ENCODE measurements at regions not wholly inside any gene's neighbourhood (a gene's known extent, or its start where the extent isn't known, plus 50 kb on each side); places are given as distances from the start of the nearest gene placed in this dataset.

DNA sequence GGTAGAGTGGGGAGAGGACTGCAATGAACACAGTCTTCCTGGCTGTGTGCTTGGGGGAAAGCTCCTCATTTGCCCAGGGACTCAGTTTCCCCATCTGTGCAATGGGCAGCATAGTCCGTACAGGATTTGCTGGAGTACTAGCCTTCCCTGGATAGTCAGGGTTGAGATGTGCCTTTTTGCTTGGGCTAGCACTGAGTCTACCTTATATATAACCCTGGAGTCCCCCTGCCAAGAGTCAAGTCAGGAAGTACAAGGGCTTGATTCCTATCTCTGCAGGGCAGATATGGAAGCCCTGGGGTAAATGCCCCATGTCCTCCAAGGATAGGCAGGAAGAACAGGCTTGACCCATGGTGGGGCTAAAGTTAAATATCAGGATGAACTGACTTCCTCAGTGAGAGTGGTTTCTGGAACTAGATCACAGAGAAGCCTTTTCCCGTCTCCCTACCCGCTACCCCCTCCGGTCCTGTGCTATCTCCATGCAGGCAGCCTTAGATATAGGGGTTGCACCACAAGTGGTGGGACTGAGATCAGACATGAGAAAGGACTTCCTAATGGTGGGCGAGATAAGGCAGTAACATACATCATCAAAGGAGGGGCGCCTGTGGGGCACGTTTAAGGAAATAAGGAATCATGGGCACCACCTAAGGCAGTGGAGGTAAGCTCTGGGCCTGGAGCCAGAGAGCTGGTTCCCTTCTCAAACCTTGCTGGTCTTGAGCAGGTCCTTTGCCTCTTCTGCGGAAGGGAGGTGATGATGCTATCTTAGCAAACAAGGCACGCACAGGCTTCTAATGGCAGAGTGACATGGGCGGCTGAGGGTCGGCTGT lies 157.9 kb downstream of the MRPL14 start:
- peaks cover 0 to 2% (median 0%) of the 10 kb centered on the region in 5 donors for H3K27me3 ChIP-seq (ENCODE audit: control insufficient read depth in 5 of 5, insufficient read depth in 4 of 5, low read length in 5 of 5)
- H3K4me3 ChIP-seq (ENCODE audit: low read depth in 1 of 5, low read length in 5 of 5) = no peak overlapping the region
- no peak overlapping the region for H3K27ac ChIP-seq (ENCODE audit: low read depth, low read length)
- no peak overlapping the region for H3K9ac ChIP-seq (ENCODE audit: low read length in 5 of 5)
- H3K9me3 ChIP-seq (ENCODE audit: control insufficient read depth in 5 of 5, low read length in 5 of 5) = peaks cover 0 to 2% (median 0%) of the 10 kb centered on the region in 5 donors
- H3K4me1 ChIP-seq (ENCODE audit: control insufficient read depth in 5 of 5, insufficient read depth in 5 of 5, low read length in 5 of 5) = peaks cover 0 to 11% (median 6%) of the 10 kb centered on the region in 5 donors
- H3K36me3 ChIP-seq (ENCODE audit: control insufficient read depth in 5 of 5, insufficient read depth in 5 of 5, low read length in 5 of 5) = no peaks in the 10 kb centered on the region

DNA sequence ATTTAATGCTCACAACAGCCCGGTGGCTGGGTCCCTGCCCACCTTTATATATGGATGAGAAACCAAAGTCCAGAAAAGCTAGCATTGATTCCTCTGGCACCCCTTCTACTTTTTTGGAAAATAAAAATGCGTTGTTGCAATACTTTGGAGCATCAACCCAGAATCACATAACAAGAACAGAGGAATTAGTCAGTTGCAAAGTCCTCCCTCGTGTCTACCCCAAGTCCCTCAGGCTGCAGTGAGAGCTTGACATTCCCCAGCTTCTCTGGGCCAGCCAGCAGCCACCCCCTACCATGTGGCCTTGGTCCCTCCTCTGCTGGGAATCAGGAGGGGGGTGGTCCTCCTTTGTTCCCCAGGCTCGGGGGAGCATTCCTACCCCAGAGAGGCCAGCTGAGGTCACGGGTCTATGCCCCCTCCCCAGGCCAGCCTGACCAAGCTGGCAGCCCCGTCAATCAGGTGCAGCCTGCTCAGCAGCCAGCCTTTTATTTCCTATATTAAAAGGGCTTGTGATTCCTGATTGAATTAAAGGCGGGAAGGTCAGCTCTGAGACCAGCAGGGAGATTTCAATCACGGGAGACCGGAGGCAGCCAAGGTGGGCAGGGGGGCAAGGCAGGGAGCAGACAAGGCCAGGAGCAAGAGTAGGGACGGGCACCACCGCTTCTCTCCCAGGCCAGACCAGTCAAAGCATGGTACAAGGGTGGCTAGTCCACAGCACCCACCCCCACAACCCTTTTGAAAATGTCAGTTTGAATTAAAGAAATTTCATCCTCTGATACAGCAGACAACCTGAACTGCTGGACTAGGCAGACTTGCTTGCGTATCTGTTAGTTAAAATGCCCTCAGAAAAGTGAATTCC lies 158.9 kb downstream of the MRPL14 start:
- Histone ChIP-seq H3K4me1 (ENCODE audit: control insufficient read depth in 5 of 5, insufficient read depth in 5 of 5, low read length in 5 of 5) (peaks cover 0 to 11% (median 6%) of the 10 kb centered on the region in 5 donors), H3K27ac (ENCODE audit: low read depth, low read length) (no peak overlapping the region), H3K9ac (ENCODE audit: low read length in 5 of 5) (no peak overlapping the region), H3K4me3 (ENCODE audit: low read depth in 1 of 5, low read length in 5 of 5) (no peak overlapping the region), H3K9me3 (ENCODE audit: control insufficient read depth in 5 of 5, low read length in 5 of 5) (peaks cover 0 to 2% (median 0%) of the 10 kb centered on the region in 5 donors), H3K27me3 (ENCODE audit: control insufficient read depth in 5 of 5, insufficient read depth in 4 of 5, low read length in 5 of 5) (peaks cover 0 to 2% (median 0%) of the 10 kb centered on the region in 5 donors), H3K36me3 (ENCODE audit: control insufficient read depth in 5 of 5, insufficient read depth in 5 of 5, low read length in 5 of 5) (no peaks in the 10 kb centered on the region)

DNA sequence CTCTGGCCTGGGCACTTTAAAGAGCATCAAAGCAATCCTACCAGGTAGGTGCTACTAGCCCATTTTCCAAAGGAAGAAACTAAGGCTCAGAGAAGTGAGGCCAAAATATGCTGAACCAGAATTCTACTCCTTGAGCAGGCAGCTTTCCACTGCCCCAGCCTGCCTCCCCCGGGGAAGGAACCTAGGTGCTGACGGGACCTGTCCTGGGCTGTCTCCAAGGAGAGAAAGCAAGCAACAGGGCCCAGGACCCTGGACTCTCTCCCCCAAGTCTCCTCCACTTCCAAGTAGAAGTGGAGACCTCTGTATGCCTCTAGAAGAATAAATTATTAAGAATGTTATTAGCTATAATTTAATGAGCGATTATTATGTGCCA lies 159.5 kb downstream of the MRPL14 start:
- H3K36me3 ChIP-seq (ENCODE audit: control insufficient read depth in 5 of 5, insufficient read depth in 5 of 5, low read length in 5 of 5) = no peaks in the 10 kb centered on the region
- peaks cover 0 to 6% (median 2%) of the 10 kb centered on the region in 5 donors for H3K4me1 ChIP-seq (ENCODE audit: control insufficient read depth in 5 of 5, insufficient read depth in 5 of 5, low read length in 5 of 5)
- peaks cover 0 to 2% (median 0%) of the 10 kb centered on the region in 5 donors for H3K27me3 ChIP-seq (ENCODE audit: control insufficient read depth in 5 of 5, insufficient read depth in 4 of 5, low read length in 5 of 5)
- peaks cover 0 to 2% (median 0%) of the 10 kb centered on the region in 5 donors for H3K9me3 ChIP-seq (ENCODE audit: control insufficient read depth in 5 of 5, low read length in 5 of 5)
- H3K9ac ChIP-seq (ENCODE audit: low read length in 5 of 5) = no peak overlapping the region
- H3K27ac ChIP-seq (ENCODE audit: low read depth, low read length) = no peak overlapping the region
- H3K4me3 ChIP-seq (ENCODE audit: low read depth in 1 of 5, low read length in 5 of 5) = no peak overlapping the region

DNA sequence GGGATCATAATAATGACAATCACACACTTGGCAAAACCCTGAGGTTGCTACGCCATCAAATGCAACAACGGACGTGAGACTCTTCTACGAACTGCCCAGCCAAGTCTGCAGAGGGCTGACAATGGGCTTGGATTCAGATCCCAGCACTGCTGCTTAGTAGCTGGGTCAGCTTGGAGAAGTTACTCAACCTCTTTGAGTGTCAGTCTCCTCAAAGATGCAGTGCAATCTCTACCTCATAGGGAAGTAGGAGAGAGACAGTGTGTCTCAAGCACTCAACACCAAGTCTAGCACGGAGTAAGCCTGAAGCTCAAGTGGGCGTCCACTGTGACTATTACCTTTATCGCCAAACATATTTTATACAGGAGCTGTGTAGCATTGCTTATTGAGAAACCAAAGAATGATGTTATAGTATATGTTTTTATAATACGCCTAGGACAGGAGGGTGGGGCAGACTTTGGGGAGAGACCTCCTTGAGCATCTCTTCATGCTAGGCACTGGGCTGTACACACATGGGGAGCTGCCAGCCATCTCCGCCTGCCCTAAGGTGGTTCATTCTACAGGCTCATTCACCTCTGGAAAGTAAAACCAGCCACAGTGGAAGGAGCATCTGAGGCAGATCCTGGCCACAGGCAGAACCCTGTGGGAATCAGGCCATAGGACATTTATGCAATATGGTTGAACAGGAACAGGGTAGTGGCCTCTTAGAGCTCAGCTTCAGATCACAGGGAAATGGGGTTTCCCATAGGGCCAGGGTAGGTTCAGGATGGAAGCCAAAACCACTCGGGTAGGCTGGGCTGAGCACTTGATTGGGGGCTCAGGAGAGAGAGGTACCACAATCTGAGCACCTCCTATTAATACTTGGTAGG lies 160.2 kb downstream of the MRPL14 start:
- Histone ChIP-seq H3K9me3 (ENCODE audit: control insufficient read depth in 5 of 5, low read length in 5 of 5) (peaks cover 0 to 2% (median 0%) of the 10 kb centered on the region in 5 donors), H3K4me1 (ENCODE audit: control insufficient read depth in 5 of 5, insufficient read depth in 5 of 5, low read length in 5 of 5) (peaks cover 0 to under 1% (median 0%) of the 10 kb centered on the region in 5 donors), H3K9ac (ENCODE audit: low read length in 5 of 5) (no peak overlapping the region), H3K4me3 (ENCODE audit: low read depth in 1 of 5, low read length in 5 of 5) (no peak overlapping the region), H3K27ac (ENCODE audit: low read depth, low read length) (no peak overlapping the region), H3K36me3 (ENCODE audit: control insufficient read depth in 5 of 5, insufficient read depth in 5 of 5, low read length in 5 of 5) (no peaks in the 10 kb centered on the region), H3K27me3 (ENCODE audit: control insufficient read depth in 5 of 5, insufficient read depth in 4 of 5, low read length in 5 of 5) (peaks cover 0 to 2% (median 0%) of the 10 kb centered on the region in 5 donors)

DNA sequence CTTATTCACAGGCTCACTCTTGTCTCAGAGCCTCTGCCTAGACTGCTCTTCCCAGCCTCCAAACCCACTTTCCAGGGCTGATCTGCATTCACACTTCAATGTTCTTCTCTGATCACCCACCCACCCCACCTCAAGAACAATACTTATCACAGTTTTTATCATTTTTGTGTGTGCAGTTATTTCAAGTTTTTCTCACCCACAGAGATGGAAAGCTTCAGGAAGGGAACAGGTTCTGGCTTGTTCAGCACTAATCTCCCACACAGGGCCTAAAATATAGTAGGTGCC lies 160.9 kb downstream of the MRPL14 start:
- Histone ChIP-seq H3K9me3 (ENCODE audit: control insufficient read depth in 5 of 5, low read length in 5 of 5) (peaks cover 0 to 2% (median 0%) of the 10 kb centered on the region in 5 donors), H3K4me3 (ENCODE audit: low read depth in 1 of 5, low read length in 5 of 5) (no peak overlapping the region), H3K27me3 (ENCODE audit: control insufficient read depth in 5 of 5, insufficient read depth in 4 of 5, low read length in 5 of 5) (peaks cover 0 to 2% (median 0%) of the 10 kb centered on the region in 5 donors), H3K27ac (ENCODE audit: low read depth, low read length) (no peak overlapping the region), H3K4me1 (ENCODE audit: control insufficient read depth in 5 of 5, insufficient read depth in 5 of 5, low read length in 5 of 5) (no peaks in the 10 kb centered on the region), H3K9ac (ENCODE audit: low read length in 5 of 5) (no peak overlapping the region), H3K36me3 (ENCODE audit: control insufficient read depth in 5 of 5, insufficient read depth in 5 of 5, low read length in 5 of 5) (no peaks in the 10 kb centered on the region)

DNA sequence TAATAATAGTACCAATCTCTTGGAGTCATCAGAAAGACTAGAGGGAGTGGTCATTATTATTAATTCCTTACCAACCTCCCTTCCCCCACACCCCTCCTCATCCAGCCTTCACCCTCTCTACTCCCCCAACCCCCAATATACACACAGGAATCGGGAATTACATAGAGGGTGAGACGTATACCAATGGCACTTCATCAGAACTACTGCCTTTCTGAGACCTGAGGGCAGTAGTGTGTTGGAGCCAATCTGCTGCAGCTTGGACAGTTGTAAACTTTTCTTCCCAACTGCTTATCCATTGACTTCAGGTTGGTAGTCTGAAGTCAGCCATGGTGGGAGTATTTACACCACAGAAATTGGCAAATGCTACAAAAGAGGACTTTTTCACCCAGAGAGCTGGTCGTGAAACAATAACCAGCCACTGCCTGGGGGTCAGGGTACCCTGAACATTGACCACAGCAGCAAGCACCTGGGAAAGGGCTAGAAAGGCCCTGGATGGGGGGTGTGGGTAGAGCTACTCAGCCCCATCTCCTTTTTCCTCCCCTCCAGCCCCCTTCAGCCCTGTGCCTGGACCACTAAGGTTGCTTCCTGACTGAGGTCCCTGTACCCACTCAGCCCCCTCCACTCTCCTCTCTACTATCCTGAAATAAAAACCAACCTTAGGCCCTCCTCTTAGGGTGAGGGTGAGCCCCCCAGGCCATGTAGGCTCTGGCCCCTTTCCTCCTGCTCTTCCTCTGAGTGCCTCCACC lies 161.5 kb downstream of the MRPL14 start:
- Histone ChIP-seq H3K27me3 (ENCODE audit: control insufficient read depth in 5 of 5, insufficient read depth in 4 of 5, low read length in 5 of 5) (peaks cover 0 to 2% (median 0%) of the 10 kb centered on the region in 5 donors), H3K4me1 (ENCODE audit: control insufficient read depth in 5 of 5, insufficient read depth in 5 of 5, low read length in 5 of 5) (no peaks in the 10 kb centered on the region), H3K4me3 (ENCODE audit: low read depth in 1 of 5, low read length in 5 of 5) (no peak overlapping the region), H3K9ac (ENCODE audit: low read length in 5 of 5) (no peak overlapping the region), H3K36me3 (ENCODE audit: control insufficient read depth in 5 of 5, insufficient read depth in 5 of 5, low read length in 5 of 5) (no peaks in the 10 kb centered on the region), H3K27ac (ENCODE audit: low read depth, low read length) (no peak overlapping the region), H3K9me3 (ENCODE audit: control insufficient read depth in 5 of 5, low read length in 5 of 5) (peaks cover 0 to 2% (median 0%) of the 10 kb centered on the region in 5 donors)

DNA sequence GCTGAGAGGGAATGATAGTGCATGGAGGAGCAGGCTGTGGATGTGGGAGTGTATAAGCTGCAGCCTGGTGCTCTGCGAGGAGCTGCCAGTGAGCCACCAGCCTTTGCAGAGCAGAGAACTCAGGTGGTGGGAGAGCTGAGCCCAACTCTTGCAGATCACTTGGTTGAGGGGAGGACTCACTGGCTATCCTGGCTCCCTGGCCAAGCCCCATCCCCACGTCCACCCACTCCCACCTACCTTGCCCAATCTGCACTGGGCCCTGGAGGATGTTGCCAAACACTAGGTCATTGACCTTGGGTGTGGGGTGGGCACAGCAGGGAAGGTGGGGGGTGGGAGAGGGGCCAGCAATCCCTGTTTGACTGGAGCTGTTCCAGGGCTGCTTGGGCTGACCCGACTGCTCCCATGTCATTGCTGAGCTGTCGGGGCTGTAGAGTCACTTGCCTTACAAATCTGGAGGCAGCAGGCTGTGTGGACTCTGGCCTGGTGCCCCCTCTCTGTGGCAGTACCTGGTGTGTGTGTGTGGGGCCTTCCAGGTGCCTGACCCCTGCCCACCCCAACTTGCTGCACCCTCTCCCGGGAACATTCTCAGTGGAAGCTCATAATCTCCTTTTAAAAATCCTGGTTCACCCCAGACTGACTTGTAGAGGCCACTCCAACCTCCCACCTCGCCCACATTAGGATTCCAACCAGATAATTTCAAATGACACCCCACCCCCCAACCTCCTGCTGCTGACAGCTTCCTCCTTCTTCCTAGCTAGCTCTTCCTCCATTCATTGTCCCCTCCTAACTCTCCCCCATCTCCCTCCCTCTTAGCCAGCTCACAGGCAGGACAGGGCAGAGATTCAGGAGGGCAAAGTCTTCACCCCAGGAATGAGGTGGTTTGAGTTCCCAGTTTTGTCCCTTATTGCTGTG lies 162.3 kb downstream of the MRPL14 start:
- no peaks in the 10 kb centered on the region for H3K36me3 ChIP-seq (ENCODE audit: control insufficient read depth in 5 of 5, insufficient read depth in 5 of 5, low read length in 5 of 5)
- no peak overlapping the region for H3K27ac ChIP-seq (ENCODE audit: low read depth, low read length)
- H3K9me3 ChIP-seq (ENCODE audit: control insufficient read depth in 5 of 5, low read length in 5 of 5) = peaks cover 0 to 2% (median 0%) of the 10 kb centered on the region in 5 donors
- H3K4me3 ChIP-seq (ENCODE audit: low read depth in 1 of 5, low read length in 5 of 5) = no peak overlapping the region
- no peaks in the 10 kb centered on the region for H3K4me1 ChIP-seq (ENCODE audit: control insufficient read depth in 5 of 5, insufficient read depth in 5 of 5, low read length in 5 of 5)
- no peak overlapping the region for H3K9ac ChIP-seq (ENCODE audit: low read length in 5 of 5)
- peaks cover 0 to 2% (median 0%) of the 10 kb centered on the region in 5 donors for H3K27me3 ChIP-seq (ENCODE audit: control insufficient read depth in 5 of 5, insufficient read depth in 4 of 5, low read length in 5 of 5)

DNA sequence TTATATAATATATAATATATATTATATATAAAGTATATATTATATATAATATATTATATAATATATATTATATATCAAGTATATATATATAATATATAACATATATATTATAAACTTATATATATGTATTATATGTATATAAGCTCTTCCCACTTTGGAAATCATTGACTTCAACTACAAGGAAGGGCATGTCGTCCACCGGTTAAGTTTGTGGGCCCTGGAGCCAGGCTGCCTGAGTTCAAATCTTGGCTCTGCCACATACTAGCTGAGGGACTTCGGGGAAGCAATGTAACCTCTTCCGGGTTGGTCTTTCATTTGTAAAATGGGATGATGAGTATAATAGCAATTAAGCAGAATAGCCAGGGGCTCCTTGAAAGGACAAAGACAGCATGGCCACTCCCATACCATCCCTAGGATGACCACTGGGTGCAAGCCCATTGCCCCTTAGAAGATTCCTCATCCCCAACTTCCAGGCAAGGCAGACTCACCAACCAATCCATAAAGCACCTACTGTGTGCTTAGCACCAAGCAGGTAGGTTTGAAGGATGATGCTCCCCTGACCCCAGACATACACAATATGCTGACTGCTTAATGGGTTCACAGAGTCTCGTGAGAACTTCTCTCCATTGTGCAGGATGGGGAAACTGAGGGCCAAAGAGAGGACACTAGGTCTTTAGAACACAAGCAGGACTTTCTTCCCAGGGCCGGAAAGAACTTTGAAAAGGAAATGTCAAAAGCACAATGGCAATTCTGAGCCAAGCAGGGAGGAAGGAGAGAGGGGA lies 163.2 kb downstream of the MRPL14 start:
- Histone ChIP-seq H3K4me1 (ENCODE audit: control insufficient read depth in 5 of 5, insufficient read depth in 5 of 5, low read length in 5 of 5) (no peaks in the 10 kb centered on the region), H3K9ac (ENCODE audit: low read length in 5 of 5) (no peak overlapping the region), H3K36me3 (ENCODE audit: control insufficient read depth in 5 of 5, insufficient read depth in 5 of 5, low read length in 5 of 5) (no peaks in the 10 kb centered on the region), H3K4me3 (ENCODE audit: low read depth in 1 of 5, low read length in 5 of 5) (no peak overlapping the region), H3K9me3 (ENCODE audit: control insufficient read depth in 5 of 5, low read length in 5 of 5) (peaks cover 0 to 2% (median 0%) of the 10 kb centered on the region in 5 donors), H3K27me3 (ENCODE audit: control insufficient read depth in 5 of 5, insufficient read depth in 4 of 5, low read length in 5 of 5) (peaks cover 0 to 2% (median 0%) of the 10 kb centered on the region in 5 donors), H3K27ac (ENCODE audit: low read depth, low read length) (no peak overlapping the region)
